ENCODE measurements at regions not wholly inside any gene's neighbourhood (a gene's known extent, or its start where the extent isn't known, plus 50 kb on each side); places are given as distances from the start of the nearest gene placed in this dataset.
"Not testable (repeated sequence)": the region's sequence is repeated elsewhere in the genome, so short reads cannot be mapped to it uniquely, and the experiment has no call there.

DNA sequence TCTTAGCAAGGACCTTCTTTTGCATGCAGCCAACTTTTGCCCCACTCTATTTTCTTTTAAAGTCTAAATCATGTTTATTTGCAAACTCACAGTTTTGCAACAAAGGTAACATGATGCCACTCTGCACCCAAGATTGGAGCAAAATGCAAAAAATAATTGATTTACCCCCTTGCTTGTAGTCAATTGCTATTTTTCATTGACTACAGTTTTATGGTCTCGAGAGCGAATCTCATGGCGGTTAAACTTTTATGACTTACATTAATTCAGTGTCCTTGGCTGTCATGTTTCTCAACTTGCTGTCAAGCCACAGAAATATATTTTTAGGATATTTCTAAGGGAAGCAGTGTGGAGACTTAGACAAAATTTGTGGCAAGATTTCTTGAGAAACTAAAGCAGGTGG is 110.0 kb upstream of the JCAD start:
- no peaks in the 10 kb centered on the region for H3K4me1 ChIP-seq (ENCODE audit: control insufficient read depth in 1 of 2, insufficient read depth in 2 of 2, low read length in 2 of 2)
- H3K27ac ChIP-seq (ENCODE audit: low read length) = no peak overlapping the region
- no peaks in the 10 kb centered on the region for H3K27me3 ChIP-seq (ENCODE audit: low read depth, low read length)
- H3K4me3 ChIP-seq (ENCODE audit: low read depth in 1 of 2, low read length in 2 of 2) = no peak overlapping the region
- H3K9me3 ChIP-seq (ENCODE audit: control insufficient read depth in 1 of 2, low read length in 2 of 2) = no peaks in the 10 kb centered on the region
- no peaks in the 10 kb centered on the region for H3K36me3 ChIP-seq (ENCODE audit: control insufficient read depth in 1 of 2, insufficient read depth in 2 of 2, low read length in 2 of 2)

DNA sequence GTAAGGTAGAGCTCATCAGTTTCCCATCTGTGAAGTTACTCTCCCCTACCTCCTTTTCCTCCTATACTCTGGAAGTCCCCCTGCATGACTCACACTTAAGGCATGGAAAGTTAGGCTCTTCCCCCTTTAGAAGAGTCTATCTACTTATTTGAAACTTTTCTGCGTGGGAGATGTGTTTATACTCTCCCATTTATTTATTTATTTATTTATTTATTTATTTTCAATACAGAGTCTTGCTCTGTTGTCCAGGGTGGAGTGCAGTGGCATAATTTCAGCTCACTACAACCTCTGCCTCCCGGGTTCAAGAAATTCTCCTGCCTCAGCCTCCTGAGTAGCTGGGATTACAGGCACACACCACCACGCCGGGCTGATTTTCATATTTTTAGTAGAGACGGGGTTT is 107.5 kb upstream of the JCAD start:
- no peaks in the 10 kb centered on the region for H3K4me1 ChIP-seq (ENCODE audit: control insufficient read depth in 1 of 2, insufficient read depth in 2 of 2, low read length in 2 of 2)

GRCh38 chr10:30163410-30163809 is 104.0 kb upstream of the JCAD start:
- H3K27me3 ChIP-seq (ENCODE audit: low read depth, low read length); H3K4me3 ChIP-seq (ENCODE audit: low read depth in 1 of 2, low read length in 2 of 2); H3K36me3 ChIP-seq (ENCODE audit: control insufficient read depth in 1 of 2, insufficient read depth in 2 of 2, low read length in 2 of 2); H3K4me1 ChIP-seq (ENCODE audit: control insufficient read depth in 1 of 2, insufficient read depth in 2 of 2, low read length in 2 of 2); H3K9me3 ChIP-seq (ENCODE audit: control insufficient read depth in 1 of 2, low read length in 2 of 2); H3K27ac ChIP-seq (ENCODE audit: low read length): not testable (repeated sequence)

More for the DNA sequence above, 107.5 kb upstream of the JCAD start:
- Histone ChIP-seq H3K4me3 (ENCODE audit: low read depth in 1 of 2, low read length in 2 of 2) (no peak overlapping the region), H3K9me3 (ENCODE audit: control insufficient read depth in 1 of 2, low read length in 2 of 2) (no peaks in the 10 kb centered on the region), H3K27ac (ENCODE audit: low read length) (no peak overlapping the region), H3K36me3 (ENCODE audit: control insufficient read depth in 1 of 2, insufficient read depth in 2 of 2, low read length in 2 of 2) (no peaks in the 10 kb centered on the region), H3K27me3 (ENCODE audit: low read depth, low read length) (no peaks in the 10 kb centered on the region)

DNA sequence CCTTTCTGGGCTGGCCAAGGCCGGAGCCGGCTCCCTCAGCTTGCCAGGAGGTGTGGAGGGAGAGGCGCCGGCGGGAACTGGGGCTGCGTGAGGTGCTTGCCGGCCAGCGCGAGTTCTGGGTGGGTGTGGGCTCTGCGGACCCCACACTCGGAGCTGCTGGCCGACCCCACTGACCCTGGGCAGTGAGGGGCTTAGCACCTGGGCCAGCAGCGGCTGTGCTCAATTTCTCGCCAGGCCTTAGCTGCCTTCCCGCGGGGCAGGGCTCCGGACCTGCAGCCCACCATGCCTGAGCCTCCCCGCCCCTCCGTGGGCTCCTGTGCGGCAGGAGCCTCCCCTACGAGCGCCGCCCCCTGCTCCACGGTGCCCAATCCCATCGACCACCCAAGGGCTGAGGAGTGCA is 103.4 kb upstream of the JCAD start:
- not testable (repeated sequence) for H3K4me1 ChIP-seq (ENCODE audit: control insufficient read depth in 1 of 2, insufficient read depth in 2 of 2, low read length in 2 of 2); H3K9me3 ChIP-seq (ENCODE audit: control insufficient read depth in 1 of 2, low read length in 2 of 2); H3K4me3 ChIP-seq (ENCODE audit: low read depth in 1 of 2, low read length in 2 of 2); H3K27me3 ChIP-seq (ENCODE audit: low read depth, low read length); H3K27ac ChIP-seq (ENCODE audit: low read length); H3K36me3 ChIP-seq (ENCODE audit: control insufficient read depth in 1 of 2, insufficient read depth in 2 of 2, low read length in 2 of 2)

DNA sequence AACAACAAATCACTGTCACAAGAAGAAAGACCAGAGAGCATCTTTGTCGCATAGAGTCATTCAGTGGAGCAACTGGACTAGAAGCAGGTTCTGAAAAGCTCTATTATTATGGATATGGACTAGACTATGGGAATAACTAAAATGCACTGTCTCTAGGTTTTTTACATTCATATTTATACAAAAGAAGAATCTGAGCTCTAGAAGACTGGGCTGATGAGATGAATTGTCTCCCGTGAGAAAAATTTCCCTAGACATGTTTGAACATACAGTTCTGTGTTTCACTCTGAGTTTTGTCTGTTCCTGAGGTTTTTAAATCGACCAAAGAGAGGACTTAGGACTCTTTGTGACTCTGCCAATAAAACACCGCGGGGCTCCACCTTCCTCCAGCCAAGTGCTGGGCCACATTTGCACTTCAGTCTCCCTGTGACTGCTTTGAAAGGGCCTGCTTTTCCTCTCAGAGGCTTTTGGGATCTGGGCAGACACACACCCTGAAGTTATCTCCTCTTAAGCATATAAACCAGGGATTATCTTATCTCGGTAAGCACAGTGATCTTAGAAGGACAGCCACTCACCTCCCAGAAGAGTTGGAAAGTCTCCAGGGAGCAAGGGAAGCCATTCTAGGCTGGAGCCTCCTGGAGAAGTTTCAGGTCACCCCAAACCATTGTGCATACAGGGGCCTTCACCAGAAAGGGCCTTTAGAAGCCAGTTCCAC is 101.0 kb upstream of the JCAD start:
- Histone ChIP-seq H3K4me1 (ENCODE audit: control insufficient read depth in 1 of 2, insufficient read depth in 2 of 2, low read length in 2 of 2) (no peaks in the 10 kb centered on the region), H3K27ac (ENCODE audit: low read length) (no peak overlapping the region), H3K9me3 (ENCODE audit: control insufficient read depth in 1 of 2, low read length in 2 of 2) (no peaks in the 10 kb centered on the region), H3K27me3 (ENCODE audit: low read depth, low read length) (no peaks in the 10 kb centered on the region), H3K36me3 (ENCODE audit: control insufficient read depth in 1 of 2, insufficient read depth in 2 of 2, low read length in 2 of 2) (no peaks in the 10 kb centered on the region), H3K4me3 (ENCODE audit: low read depth in 1 of 2, low read length in 2 of 2) (no peak overlapping the region)

GRCh38 chr10:30159614-30160013 is 100.2 kb upstream of the JCAD start:
- not testable (repeated sequence) for H3K9me3 ChIP-seq (ENCODE audit: control insufficient read depth in 1 of 2, low read length in 2 of 2); H3K4me1 ChIP-seq (ENCODE audit: control insufficient read depth in 1 of 2, insufficient read depth in 2 of 2, low read length in 2 of 2); H3K4me3 ChIP-seq (ENCODE audit: low read depth in 1 of 2, low read length in 2 of 2); H3K36me3 ChIP-seq (ENCODE audit: control insufficient read depth in 1 of 2, insufficient read depth in 2 of 2, low read length in 2 of 2); H3K27me3 ChIP-seq (ENCODE audit: low read depth, low read length); H3K27ac ChIP-seq (ENCODE audit: low read length)

GRCh38 chr10:30158325-30158960 is 99.1 kb upstream of the JCAD start:
- H3K9me3 ChIP-seq (ENCODE audit: control insufficient read depth in 1 of 2, low read length in 2 of 2) = no peaks in the 10 kb centered on the region
- H3K4me3 ChIP-seq (ENCODE audit: low read depth in 1 of 2, low read length in 2 of 2) = no peak overlapping the region
- no peaks in the 10 kb centered on the region for H3K27me3 ChIP-seq (ENCODE audit: low read depth, low read length)
- H3K27ac ChIP-seq (ENCODE audit: low read length) = no peak overlapping the region
- H3K4me1 ChIP-seq (ENCODE audit: control insufficient read depth in 1 of 2, insufficient read depth in 2 of 2, low read length in 2 of 2) = no peaks in the 10 kb centered on the region
- H3K36me3 ChIP-seq (ENCODE audit: control insufficient read depth in 1 of 2, insufficient read depth in 2 of 2, low read length in 2 of 2) = no peaks in the 10 kb centered on the region

DNA sequence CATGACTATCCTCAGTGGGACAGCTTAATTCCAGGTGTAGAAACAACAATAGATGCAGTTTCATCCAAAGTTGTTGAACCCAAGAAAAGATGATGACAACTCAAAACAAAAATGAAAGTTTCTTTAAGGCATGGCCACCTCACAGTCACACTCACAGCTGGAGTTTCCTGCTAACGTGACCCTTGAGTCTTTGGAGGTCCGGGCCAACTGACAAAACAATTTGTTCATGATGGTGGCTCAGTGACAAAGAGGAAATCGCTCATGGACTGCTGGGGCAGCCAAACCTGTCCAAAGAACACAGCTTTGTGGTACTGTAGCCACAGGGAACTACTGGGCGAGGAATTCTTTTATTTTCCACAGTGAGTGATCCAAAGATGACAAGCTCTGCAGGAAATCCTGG is 96.0 kb upstream of the JCAD start:
- H3K9me3 ChIP-seq (ENCODE audit: control insufficient read depth in 1 of 2, low read length in 2 of 2) = no peaks in the 10 kb centered on the region
- no peak overlapping the region for H3K4me3 ChIP-seq (ENCODE audit: low read depth in 1 of 2, low read length in 2 of 2)
- H3K27ac ChIP-seq (ENCODE audit: low read length) = no peak overlapping the region
- H3K27me3 ChIP-seq (ENCODE audit: low read depth, low read length) = no peaks in the 10 kb centered on the region
- no peaks in the 10 kb centered on the region for H3K4me1 ChIP-seq (ENCODE audit: control insufficient read depth in 1 of 2, insufficient read depth in 2 of 2, low read length in 2 of 2)
- no peaks in the 10 kb centered on the region for H3K36me3 ChIP-seq (ENCODE audit: control insufficient read depth in 1 of 2, insufficient read depth in 2 of 2, low read length in 2 of 2)

DNA sequence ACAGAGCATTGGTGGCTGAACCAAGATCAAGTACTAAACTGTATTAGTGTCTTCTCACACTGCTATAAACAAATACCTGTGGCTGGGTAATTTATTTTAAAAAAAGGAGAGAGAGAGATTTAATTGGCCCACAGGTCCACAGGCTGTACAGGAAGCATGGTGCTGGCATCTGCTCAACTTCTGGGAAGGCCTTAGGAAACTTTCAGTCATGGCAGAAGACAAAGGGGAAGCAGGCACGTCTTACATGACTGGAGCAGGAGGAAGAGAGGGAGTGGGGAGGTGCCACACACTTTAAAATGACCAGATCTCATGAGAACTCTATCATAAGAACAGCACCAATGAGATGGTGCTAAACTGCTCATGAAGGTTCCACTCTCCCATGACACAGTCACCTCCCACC is 95.2 kb upstream of the JCAD start:
- H3K9me3 ChIP-seq (ENCODE audit: control insufficient read depth in 1 of 2, low read length in 2 of 2) = no peaks in the 10 kb centered on the region
- no peak overlapping the region for H3K4me3 ChIP-seq (ENCODE audit: low read depth in 1 of 2, low read length in 2 of 2)
- no peak overlapping the region for H3K27ac ChIP-seq (ENCODE audit: low read length)
- H3K36me3 ChIP-seq (ENCODE audit: control insufficient read depth in 1 of 2, insufficient read depth in 2 of 2, low read length in 2 of 2) = no peaks in the 10 kb centered on the region
- no peaks in the 10 kb centered on the region for H3K4me1 ChIP-seq (ENCODE audit: control insufficient read depth in 1 of 2, insufficient read depth in 2 of 2, low read length in 2 of 2)
- no peaks in the 10 kb centered on the region for H3K27me3 ChIP-seq (ENCODE audit: low read depth, low read length)

GRCh38 chr10:30154126-30154525 is 94.7 kb upstream of the JCAD start:
- Histone ChIP-seq H3K4me3 (ENCODE audit: low read depth in 1 of 2, low read length in 2 of 2) (no peak overlapping the region), H3K27ac (ENCODE audit: low read length) (no peak overlapping the region), H3K36me3 (ENCODE audit: control insufficient read depth in 1 of 2, insufficient read depth in 2 of 2, low read length in 2 of 2) (no peaks in the 10 kb centered on the region), H3K9me3 (ENCODE audit: control insufficient read depth in 1 of 2, low read length in 2 of 2) (no peaks in the 10 kb centered on the region), H3K4me1 (ENCODE audit: control insufficient read depth in 1 of 2, insufficient read depth in 2 of 2, low read length in 2 of 2) (no peaks in the 10 kb centered on the region), H3K27me3 (ENCODE audit: low read depth, low read length) (no peaks in the 10 kb centered on the region)

DNA sequence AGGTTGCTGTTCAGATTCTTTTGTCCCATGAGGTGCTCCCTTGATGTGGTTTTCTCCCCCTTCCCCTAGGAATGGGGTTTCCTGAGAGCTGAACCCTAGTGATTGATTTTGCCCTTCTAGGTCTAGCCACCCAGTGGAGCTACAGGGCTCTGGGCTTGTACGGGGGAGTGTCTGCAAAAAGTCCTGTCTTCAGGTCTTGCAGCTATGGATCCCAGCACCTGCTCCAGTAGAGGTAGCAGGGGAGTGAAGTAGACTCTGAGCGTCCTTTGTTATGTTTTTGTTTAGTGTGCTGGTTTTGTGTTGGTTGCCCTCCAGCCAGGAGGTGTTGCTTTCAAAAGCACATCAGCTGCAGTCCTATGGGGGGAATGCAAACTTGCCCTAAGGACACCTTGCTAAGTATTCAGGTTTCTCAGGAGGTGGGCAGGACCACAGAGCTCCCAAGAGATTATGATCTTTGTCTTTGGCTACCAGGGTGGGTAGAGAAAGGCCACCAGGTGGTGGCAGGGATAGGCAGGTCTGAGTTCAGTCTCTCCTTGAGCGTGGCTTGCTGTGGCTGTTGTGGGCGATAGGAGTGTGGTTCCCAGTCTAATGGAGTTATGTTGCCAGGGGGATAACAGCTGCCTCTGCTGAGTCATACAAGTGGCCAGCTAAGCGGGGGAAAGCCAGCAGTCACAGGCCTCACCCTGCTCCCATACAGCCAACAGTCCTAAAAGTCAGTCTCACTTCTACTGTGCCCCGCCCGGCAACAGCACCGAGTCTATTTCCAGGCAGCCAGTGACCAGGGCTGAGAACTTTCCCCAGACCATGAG is 92.4 kb upstream of the JCAD start:
- Histone ChIP-seq H3K27ac (ENCODE audit: low read length) (no peak overlapping the region), H3K36me3 (ENCODE audit: control insufficient read depth in 1 of 2, insufficient read depth in 2 of 2, low read length in 2 of 2) (no peaks in the 10 kb centered on the region), H3K4me3 (ENCODE audit: low read depth in 1 of 2, low read length in 2 of 2) (no peak overlapping the region), H3K9me3 (ENCODE audit: control insufficient read depth in 1 of 2, low read length in 2 of 2) (no peaks in the 10 kb centered on the region), H3K4me1 (ENCODE audit: control insufficient read depth in 1 of 2, insufficient read depth in 2 of 2, low read length in 2 of 2) (no peaks in the 10 kb centered on the region), H3K27me3 (ENCODE audit: low read depth, low read length) (no peaks in the 10 kb centered on the region)

Data from muscle layer of duodenum (tissue), 2 donors.